ELR (cell line): ENCODE measurements at regions not wholly inside any gene's neighbourhood (a gene's known extent, or its start where the extent isn't known, plus 50 kb on each side); places are given as distances from the start of the nearest gene placed in this dataset.
A peak's percentile ranks its signal among the peaks of the same experiment; 100 is the strongest.
"Not testable (repeated sequence)": the region's sequence is repeated elsewhere in the genome, so short reads cannot be mapped to it uniquely, and the experiment has no call there.

Source experiments
- DNase-seq: peaks from one replicate; pipeline ENCODE4 v3.0.0-alpha.2; 2015; ENCODE audit warnings: low read depth

DNA sequence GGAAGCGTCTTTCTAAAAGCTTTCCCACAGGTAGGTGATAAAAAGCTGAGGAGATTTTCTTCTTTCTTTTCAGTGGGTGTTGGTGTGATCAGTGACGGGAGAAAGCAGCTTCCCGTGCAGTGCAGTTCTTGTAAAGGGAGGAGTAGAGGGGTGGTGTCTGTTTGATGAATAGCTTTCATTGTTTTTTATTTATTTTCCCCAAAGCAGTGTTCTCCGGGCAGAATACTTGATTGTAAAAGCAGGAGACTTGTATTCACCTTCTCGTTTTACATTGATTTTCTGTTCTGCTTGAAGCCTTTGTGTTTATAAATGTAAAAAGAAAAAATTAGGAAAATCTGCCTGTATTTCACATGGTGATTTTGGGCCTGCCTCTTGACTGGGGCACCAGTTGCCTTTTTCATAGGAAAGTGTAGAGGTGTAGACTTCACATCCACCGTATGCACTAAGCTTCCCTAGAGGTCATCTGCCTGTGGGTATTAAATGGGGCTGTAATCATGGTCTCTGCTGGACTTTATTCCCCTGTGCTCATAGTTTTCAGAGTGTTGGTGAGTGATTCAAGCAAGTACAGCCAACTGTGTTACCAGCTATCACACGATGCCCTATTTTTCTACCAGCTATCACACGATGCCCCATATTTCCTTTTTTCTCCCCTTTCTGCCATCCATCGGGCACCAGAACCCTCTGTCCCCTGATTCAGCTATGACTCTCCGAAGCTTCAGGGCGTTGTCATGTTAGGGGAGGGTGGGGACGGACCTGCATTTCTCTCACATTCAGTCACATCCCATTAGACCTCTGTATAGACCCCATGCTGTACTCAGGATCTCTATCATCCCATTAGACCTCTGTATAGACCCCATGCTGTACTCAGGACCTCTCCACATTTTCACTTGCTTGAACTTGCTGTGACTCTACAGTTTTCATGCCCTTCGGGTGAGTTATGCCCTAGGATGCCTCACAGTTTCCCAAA is 526.5 kb downstream of the TRIML1 start:
- DNase-seq, result peak; percentile 1

DNA sequence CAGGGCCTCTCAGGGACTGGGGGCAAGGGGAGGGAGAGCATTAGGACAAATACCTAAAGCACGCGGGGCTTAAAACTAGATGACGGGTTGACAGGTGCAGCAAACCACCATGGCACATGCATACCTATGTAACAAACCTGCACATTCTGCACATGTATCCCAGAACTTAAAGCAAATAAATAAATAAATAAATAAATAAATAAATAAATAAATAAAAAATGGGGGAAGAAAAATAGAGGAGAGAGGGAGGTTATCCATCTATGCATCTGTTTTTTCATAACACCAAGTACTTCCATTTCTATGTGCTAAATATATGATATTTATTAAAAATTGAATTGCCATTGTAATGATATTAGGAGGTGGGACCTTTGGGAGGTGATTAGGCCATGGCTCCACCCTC is 539.5 kb downstream of the TRIML1 start:
- not testable (repeated sequence) for DNase-seq

DNA sequence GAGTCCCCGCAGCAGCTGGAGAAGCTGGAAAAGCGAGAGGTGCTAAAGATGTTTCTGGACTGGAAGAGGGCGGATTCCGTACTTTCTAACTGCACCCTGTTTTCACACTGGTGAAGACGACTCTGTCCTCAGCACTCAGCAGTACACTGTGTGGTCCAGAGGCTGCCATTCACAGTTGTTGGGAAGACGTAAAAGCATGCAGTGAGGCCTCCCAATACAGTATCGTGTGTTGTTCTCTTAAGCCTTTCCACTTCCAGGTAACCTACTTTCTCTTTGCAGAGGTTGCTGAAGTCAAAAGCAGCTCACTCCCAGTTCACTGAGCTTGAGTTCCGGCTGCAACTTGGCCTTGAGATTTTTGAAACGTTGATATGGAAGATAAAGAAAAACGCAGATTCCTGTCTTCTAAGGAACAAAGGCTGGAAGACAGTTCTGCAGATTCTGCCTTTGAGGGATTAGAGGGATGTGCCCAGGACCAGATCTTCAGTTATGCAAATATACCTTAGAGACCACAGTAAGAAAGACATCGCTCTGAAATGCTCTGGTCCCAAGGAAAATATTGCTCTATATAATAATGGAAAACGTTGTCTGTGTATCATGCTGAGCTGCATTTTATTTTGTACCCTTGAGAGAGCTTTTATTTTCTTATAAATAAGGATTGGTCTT is 540.9 kb downstream of the TRIML1 start:
- DNase-seq, result no peak

DNA sequence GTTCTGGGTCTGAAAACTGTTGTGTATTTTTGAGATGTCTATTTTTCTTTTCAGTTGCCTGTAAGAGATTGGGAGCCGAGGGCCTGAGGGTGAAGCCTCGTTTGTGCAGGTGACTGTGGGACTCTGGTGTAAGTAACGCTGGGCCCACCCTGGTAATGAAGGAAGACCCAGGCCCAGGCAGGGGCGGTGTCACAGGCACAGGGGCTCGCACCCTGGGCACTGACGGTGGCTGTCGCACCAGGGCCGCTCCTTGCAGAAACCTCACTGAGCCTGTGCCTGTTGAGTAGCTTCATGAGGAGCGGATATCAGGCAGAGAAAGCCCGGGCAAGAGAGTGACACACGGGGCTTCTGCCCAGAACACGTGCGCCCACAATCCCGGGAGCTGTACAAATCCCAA is 541.4 kb downstream of the TRIML1 start:
- no peak for DNase-seq

DNA sequence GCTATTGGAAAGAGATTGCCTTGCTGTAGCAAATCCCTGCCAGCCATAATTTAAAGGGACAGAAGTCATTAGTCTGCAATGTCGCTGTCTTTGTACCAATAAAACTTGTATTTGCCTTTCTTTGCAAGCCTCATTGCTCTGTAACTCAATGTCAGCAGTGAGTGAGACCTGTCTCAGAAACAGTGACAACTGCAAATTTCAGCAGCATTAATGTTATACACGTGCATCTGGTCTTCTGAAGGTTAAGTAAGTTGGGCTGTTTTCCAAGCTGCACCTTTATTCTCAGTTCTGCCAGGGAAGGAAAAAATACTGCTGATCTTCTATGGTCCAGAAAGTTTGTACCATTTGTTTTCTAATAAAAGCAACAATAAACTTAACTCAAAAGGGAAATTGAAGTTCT is 543.1 kb downstream of the TRIML1 start:
- no peak for DNase-seq

DNA sequence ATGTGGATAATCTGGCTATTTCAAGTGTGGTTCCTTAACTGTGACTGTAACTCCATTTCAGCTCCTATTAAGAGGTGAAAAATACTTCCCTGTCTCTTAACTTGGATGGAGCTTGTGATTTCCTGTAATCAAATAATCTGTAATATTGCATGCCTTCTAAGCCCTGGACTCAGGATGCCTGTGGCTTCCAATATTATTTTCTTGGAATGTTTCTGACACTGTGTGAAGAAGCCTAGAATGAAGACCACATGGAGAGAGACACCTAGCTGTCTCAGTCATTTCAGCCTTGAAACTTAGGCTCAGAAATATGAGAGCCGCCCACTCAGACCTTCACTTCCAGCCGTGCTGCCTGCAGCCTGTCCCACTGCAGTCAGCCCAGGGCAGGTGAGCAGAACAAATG is 544.3 kb downstream of the TRIML1 start:
- DNase-seq, result no peak

DNA sequence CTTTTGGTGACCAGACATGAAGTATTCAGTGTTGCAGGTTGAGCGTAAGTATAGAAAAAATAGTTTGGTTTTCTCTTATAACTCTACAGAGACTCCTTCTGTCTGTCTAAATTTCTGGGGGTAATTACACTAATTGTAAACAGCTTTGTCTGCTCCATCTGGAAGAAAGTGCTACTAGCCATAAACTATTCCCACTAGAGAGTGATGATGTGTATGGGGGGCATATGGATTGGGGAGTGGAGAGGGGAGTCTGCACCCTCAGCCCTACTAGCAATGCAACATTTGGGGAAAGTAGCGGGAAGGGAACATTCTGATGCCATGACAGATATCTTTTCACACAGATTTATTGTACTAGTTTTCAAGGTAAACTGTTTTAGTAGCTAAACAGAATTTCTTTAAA is 549.7 kb downstream of the TRIML1 start:
- DNase-seq, result no peak

DNA sequence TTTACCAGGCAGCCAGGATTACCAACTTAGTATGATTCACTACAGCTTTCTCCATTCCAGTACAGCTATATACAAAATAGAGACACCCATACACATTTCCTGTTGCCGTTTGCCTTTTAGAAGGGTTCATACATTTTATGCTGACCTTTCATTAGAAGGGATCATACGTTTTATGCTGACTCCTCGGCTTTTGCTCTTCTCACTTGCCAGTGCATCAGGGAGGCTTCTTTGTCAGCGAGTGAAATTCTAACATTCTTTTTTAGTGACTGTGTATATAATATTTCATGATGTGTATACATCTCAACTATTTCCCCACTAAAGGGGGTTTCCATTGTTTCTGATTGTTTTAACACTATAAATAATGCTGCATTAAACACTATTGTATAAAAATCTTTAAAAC is 552.6 kb downstream of the TRIML1 start:
- DNase-seq, result peak; percentile 46

DNA sequence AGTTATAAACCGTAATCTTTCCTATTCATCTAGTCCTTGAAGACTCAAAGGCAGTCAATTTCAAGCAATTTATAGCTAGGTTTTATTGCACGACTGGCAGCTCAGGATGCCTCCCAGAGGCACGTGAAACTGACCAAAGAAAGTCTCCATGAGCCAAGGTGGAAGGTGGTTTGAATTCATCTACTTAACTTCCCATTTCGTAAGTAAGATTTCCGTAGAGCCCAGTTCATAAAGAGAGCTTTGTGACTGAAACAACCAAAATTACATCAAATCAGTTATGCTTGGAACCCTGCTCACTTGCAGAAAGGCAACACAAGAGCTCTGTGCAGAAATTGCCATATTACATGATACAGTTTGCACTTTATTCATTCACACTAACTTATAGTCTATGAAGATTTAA is 556.0 kb downstream of the TRIML1 start:
- no peak for DNase-seq

DNA sequence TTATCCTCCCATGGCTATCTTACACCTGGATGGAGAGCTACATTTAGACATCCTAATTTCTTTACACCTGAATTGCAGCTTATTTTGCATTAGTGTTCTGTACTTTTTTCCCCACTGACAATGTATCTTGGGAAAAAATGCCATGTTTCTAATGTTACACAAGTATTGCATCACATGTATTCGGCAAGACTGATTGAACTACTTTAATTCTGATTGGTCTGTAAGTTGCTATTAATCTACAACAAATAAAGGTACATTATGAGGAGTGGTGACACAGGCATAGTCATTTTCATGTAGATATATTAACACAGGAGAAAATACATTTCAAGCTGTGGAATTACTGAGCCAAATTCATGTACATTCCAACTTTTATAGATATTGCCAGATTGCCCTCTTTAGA is 558.0 kb downstream of the TRIML1 start:
- DNase-seq, result no peak

DNA sequence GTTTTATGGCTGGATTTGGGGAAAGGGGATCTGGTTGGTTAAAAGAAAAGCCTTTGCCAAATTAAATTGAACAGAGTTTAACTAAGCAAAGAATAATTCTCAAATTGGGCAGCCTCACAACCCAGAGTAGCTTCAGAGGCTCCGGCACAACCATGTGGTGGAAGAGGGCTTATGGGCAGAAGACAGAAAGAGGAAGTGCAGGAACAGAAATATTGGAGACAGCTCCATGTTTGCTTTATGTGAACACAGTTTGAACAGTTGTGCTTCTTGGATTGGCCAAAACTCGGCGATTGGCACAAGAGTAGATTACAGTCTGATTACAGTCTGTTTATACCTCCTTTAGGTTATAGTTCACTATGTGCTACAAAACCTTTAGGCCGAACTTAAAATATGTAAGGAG is 562.7 kb downstream of the TRIML1 start:
- DNase-seq, result no peak

DNA sequence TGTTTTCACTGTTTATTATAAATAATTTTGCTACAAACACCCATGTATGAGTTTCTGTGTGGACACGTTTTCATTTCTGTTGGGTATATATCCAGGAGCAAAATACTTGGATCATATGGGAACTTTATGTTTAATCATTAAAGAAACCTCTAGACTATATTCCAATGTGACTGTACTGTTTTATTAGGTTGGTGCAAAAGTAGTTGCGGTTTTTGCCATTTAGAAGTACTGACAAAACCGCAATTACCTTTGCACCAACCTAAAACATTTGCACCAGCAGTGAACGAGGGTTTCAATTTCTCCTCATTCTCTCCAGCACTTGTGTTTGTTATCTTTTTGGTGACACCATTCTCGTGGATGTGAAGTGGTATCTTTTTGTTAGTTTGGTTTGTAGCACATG is 565.0 kb downstream of the TRIML1 start:
- DNase-seq, result no peak

DNA sequence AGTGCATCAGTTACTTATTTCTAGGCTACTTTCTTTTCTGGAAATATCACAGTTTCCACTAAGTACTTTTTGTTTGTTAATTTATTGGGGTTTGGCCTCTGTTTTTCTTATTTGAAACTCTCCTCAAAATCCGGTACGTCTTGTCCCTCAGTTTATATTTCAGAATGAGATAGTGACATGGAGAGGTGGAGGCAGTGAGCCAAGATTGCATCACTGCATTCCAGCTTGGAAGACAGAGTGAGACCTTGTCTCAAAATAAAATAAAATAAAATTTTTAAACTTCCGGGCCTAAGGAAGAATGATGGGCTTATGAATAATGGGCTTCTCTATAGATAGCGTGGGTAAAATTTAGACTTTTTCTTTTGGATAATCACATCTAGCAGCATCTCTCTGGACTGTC is 567.8 kb downstream of the TRIML1 start:
- DNase-seq, result no peak

DNA sequence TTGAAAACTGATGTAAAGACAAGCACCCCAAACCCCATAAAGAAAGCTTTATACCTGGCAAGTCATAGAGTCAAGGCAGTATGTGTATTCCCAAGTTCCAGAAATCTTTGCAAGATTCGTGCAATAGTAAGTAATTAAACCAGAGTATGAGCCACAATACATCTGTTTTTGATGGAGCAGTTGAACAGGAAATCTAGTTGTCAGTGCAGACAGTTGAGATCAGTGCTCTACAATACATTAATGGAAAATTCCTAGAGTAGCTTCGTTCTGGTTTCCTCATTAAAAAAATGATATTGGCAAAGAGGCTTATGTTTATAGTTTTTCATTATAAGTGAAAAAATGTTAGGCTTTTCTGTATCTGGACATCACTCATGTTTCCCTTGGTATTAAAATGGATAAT is 575.3 kb downstream of the TRIML1 start:
- DNase-seq, result no peak

DNA sequence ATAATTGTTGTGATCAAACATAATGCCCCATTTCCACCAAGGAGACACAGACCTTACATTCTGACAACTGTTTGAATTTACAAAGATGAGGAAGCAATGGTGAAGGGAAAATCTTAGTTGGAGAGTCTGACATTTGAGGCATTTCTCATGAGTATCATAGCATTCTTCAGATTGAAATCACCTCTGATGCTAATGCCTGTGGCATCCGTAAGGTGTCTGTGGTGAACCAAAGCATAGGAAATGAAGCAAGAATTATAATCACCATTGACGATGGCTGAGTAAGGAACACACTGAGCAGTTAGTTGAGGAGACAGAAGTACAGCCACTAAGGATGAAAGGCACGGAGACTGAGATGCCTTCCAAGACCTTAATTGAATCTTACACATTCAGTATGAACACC is 575.7 kb downstream of the TRIML1 start:
- DNase-seq, result peak; percentile 53

DNA sequence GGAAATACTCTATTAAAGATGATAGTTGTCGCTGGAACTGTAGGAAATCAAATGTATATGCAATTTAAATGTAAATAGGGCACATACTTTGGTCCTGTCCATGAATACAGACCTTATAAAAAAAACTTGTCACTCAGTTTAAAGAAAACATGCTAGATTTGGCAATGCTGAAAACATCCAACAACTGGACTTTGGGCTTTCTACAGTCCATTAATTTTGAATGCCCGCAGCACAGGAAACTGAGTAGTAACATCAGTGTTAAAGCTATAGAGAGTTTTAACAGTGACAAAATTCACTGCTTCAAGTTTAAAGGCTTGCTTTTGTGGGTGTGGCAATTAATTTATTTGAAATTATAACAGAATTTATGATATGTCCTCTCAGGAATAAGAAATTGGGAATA is 578.4 kb downstream of the TRIML1 start:
- DNase-seq, result no peak

DNA sequence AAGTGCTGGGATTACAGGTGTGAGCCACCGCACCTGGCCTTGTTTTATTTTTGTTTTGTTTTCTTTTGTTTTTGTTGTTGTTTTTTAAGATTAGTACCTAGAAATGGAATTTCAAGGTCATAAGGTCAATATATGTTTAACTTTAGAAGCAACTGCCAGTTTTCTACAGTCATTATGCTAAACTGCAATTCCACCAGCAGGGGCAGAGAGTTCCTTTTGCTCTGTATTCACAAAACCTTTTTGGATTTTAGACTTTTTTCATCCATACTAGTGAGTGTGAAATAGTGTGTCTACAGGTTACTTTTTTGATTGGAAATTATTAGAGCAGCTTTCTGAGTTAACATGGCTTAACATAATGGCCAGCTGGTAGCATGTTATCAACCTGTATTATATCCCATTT is 580.6 kb downstream of the TRIML1 start:
- DNase-seq, result no peak

DNA sequence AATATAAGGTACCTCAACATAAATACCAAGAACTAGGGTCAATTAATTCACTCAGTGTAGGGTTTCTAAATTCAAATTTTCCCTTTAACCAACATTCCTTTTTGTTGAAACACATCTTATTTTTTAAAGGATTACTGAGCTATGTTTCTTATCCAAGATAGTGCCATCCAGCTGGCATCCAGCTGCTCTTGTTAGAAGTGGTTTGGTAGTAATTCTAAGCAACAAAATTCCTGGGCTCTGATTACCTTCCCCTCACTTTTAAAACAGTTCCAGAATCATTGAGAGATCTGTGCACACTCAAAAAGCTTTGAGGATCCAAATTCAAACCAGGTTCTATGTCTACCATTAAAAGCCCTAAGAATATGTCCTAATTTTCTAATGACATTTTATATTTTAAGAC is 583.7 kb downstream of the TRIML1 start:
- no peak for DNase-seq

DNA sequence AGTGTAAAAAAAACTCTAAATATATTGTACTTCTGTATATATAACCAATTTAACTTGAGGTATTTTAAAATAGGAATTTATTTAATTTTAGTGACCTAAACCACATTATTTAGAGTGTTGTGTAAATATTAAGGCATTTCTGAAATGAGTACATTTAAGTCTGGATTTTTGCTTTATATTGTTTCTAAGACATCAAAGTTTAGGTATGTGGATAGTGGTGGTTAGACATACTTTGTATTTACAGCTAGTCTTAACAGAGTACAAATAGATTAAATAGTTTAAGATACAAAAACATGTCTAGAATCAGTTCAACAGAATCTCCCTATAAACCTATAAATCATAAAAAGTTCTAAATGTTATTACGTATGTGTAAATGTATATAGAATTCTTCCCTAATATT is 588.5 kb downstream of the TRIML1 start:
- no peak for DNase-seq

DNA sequence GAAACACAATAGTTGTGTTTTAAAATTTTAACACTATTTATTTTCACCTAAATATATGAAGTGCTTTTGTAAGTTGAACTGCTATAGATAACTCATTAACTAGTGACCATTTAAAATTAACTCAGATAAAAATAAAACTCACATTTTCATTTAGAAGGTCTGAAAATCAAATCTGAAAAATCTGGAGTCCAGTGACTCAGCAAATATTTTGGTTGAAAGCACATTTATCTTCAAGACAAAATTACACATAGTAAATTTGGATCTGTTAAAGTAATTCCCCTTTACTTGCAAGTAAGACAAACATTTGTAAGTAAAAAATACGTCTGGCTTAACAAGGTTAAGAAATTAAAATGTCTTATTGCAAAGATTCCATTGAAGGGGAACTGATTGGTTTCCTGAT is 589.1 kb downstream of the TRIML1 start:
- DNase-seq, result no peak

DNA sequence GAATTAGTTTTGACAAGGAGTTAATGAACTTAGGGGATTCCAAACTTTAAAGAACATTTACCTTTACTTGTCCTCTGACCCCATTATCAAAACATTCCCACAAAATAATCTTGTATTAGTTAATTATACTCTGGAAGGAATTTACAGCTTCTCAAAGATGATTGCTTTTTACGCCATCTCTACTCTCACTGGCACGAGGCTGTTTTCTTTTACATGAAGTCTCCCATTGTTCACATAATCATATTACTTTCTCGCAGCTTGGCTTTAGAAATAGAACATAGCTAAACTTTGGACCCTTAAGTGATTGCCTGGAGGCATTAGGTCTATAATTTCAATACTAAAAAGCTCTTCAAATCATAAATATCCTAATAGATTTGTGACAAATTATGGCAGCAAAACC is 592.9 kb downstream of the TRIML1 start:
- no peak for DNase-seq

DNA sequence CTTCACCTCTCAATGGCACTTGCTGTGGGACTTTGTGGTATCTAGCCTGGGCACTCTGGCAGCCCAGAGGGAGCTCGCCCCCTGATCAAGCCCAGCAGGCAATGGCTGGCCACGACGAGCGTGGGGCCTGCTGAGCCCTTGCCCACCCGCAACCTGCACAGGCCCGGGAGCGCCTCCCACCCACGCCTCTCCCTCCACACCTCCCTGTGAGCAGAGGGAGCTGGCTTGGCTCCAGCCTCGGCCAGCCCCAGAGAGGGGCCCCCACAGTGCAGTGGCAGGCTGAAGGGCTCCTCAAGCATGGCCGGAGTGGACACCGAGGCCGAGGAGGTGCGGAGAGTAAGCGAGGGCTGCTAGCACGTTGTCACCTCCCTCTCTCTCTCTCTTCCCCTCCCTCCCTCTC is 595.8 kb downstream of the TRIML1 start:
- no peak for DNase-seq

DNA sequence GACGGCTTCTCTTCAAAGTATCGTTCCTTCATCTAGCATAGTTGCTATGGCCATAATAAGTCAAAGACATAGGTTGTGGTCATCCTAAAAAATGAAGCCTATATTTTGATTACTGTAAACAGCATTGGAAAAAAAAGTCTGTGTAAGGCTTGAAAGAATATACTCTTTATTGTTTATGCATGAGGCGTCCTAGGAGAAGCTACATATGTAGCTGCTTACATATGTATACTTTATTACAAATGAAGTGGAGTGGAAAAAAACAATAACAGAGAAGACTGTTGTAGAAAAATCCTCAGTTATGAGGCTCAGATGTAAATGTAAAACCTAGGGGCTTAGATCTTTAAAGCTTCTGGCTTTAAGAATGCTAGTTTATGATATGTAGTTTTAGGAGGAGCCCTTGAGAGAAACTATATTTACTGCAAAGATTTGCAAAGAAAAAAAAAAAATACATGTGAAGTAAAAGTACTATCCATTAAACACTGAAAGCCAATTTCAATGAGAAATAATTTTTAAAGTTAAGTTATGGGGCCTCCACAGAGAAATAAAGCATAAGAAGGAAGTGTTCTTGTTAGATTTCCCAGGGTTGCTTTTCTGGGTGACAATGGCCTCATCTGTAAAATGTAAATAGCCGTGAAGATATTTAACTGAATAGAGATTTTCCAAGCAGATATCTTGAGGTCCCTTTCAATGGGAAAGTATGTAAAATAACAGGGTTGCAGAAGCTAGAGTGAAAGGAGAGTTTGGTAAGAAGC is 598.2 kb downstream of the TRIML1 start:
- DNase-seq, result no peak
